ENCODE measurements at regions not wholly inside any gene's neighbourhood (a gene's known extent, or its start where the extent isn't known, plus 50 kb on each side); places are given as distances from the start of the nearest gene placed in this dataset.

DNA sequence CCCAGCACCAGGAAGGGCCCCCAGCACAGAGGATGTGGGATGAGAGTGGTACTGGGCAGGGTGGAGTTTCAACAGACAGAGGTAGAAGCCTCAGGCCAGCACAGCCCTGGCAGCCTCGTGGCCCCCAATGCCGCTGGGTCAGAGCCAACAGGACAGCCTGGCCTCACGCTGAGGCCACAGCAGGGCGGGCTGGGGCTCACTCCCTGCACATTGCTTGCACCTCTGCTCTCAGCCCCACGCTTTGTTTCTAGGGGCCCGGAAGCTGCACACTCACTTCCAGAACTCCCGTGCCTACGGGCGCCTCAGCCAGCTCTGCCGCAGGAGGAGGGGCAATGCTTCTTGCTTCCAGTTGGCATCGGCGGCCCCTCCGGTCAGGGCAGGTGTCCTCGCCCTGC, 72.9 kb downstream of the SIK1 start:
- DNase-seq (ENCODE audit: low read depth) = no peak
- TF ChIP-seq CTCF (IDR thresholded peaks at IDR 0.05; ENCODE audit: insufficient read depth, low read length) = no peak
- H3K4me3 ChIP-seq (ENCODE audit: low read depth, low read length) = no peak overlapping the region

DNA sequence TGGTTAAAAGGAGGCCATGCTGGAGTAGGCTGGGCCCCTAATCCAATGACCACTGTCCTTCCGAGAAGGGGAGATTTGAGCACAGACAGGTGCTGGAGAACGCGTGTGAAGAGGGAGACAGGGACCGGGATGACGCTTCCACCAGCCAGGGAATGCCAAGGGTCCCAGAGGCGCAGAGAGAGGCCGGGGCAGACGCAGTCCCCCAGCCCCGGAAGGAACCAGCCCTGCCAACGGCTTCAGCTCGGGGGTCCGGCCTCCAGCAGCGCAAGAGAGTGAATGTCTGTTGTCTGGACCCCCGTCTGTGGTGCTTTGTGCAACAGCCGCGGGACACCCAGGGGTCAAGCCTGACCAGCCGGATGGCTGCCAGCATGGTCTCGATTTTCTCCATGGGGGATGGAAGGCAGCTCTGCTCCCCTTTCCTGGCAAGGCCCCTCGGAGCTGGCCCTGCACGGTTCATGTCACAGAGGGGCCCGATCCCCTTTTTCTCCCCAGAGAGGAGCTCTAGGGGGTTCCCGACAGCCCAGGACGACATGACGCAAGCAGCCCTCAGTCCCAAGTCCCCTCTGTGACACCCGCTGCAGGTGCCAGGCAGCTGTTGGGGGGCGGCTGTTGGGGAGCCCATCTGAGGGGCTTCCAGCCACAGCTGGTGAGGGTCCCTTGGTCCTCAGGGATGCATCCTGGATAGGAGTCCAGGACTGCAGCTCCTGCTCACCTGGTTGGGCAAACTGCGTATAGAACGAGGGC, 73.5 kb downstream of the SIK1 start:
- TF ChIP-seq CTCF (IDR thresholded peaks at IDR 0.05; ENCODE audit: insufficient read depth, low read length) = no peak
- no peak for DNase-seq (ENCODE audit: low read depth)
- no peak overlapping the region for H3K4me3 ChIP-seq (ENCODE audit: low read depth, low read length)

- no peak overlapping the region for H3K4me3 ChIP-seq (ENCODE audit: low read depth, low read length)
- peak; percentile 12 for DNase-seq (ENCODE audit: low read depth)
- no peak for TF ChIP-seq CTCF (IDR thresholded peaks at IDR 0.05; ENCODE audit: insufficient read depth, low read length)
These were observed 74.2 kb downstream of the SIK1 start for GRCh38 chr21:43352568-43353281.

DNA sequence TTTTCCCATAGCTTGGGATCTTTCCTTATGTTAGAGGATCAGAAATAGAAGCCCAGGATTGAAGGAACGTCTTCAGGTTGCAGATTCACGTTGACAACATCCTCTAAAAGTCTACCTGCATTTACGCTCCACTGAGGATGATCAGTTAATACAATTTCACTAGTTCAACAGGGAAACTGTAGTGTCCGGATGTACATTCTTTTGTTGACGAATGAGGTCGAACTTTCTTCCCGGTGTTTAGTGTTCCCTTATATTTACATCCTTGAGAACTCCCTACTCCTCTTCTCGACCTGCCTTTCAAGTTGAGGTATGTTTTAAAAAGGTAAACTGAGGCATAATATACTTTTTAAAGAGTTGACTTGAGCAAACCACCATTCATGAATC, 74.8 kb downstream of the SIK1 start:
- DNase-seq (ENCODE audit: low read depth) = no peak
- H3K4me3 ChIP-seq (ENCODE audit: low read depth, low read length) = no peak overlapping the region
- no peak for TF ChIP-seq CTCF (IDR thresholded peaks at IDR 0.05; ENCODE audit: insufficient read depth, low read length)

DNA sequence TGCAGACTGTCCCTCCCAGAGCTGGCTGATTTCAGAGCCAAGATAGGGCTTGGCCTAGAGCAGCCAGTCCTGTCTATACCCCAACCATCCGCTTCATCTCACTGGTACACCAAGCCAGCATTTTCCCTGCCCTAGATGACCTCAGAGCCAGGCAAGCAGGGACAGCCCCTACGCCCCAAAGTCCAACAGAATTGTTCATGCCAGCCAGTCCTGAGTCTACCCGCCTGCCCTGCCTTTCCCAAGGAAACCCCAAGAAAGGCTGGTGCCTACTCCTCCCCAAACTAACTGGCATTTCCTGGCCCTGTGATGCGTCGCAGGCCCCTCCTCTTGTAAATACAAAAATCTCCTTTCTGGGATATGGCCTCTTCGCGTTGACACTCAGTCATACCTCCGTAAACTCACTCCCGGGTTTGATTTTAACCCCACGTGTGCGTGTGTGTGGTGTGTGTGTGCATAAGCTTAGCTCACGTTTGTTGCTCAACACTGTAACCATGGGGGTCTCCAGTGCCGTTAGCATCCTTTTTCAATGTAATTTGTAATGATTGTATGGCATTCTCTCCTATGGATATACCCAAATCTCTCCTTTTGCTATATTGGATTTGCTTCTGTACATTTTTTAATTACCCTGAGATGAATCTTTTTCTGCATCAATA, 75.3 kb downstream of the SIK1 start:
- no peak for TF ChIP-seq CTCF (IDR thresholded peaks at IDR 0.05; ENCODE audit: insufficient read depth, low read length)
- no peak overlapping the region for H3K4me3 ChIP-seq (ENCODE audit: low read depth, low read length)
- DNase-seq (ENCODE audit: low read depth) = no peak

- DNase-seq (ENCODE audit: low read depth) = no peak
- no peak for TF ChIP-seq CTCF (IDR thresholded peaks at IDR 0.05; ENCODE audit: insufficient read depth, low read length)
- no peak overlapping the region for H3K4me3 ChIP-seq (ENCODE audit: low read depth, low read length)
These were observed 77.3 kb downstream of the SIK1 start for GRCh38 chr21:43349644-43350043.

Measured in fibroblast of the aortic adventitia (primary cell).